Cardiac fibroblast (primary cell): ENCODE measurements at regions not wholly inside any gene's neighbourhood (a gene's known extent, or its start where the extent isn't known, plus 50 kb on each side); places are given as distances from the start of the nearest gene placed in this dataset.
"Not testable (repeated sequence)": the region's sequence is repeated elsewhere in the genome, so short reads cannot be mapped to it uniquely, and the experiment has no call there.

Experiments
- DNase-seq, 2 donors: peaks; one replicate each; pipeline versions ENCODE4 v3.0.0 to v3.0.0-alpha.2; 2010; ENCODE audit warnings: low read depth in 2 of 2
- H3K4me3 ChIP-seq, 2 donors: replicated peaks in 1 of 2; 1 replicate in 1 of 2; 2 replicates in 1 of 2; pipeline ENCODE4 v1.5.1; 2011; ENCODE audit warnings: low read depth in 2 of 2, low read length in 2 of 2, mild to moderate bottlenecking in 2 of 2, moderate library complexity in 1 of 2
- TF ChIP-seq, protein P1 (sequence below): IDR thresholded peaks from one replicate; pipeline ENCODE4 v1.5.1; 2011; ENCODE audit warnings: low read depth, mild to moderate bottlenecking, low read length, inconsistent platforms

DNA sequence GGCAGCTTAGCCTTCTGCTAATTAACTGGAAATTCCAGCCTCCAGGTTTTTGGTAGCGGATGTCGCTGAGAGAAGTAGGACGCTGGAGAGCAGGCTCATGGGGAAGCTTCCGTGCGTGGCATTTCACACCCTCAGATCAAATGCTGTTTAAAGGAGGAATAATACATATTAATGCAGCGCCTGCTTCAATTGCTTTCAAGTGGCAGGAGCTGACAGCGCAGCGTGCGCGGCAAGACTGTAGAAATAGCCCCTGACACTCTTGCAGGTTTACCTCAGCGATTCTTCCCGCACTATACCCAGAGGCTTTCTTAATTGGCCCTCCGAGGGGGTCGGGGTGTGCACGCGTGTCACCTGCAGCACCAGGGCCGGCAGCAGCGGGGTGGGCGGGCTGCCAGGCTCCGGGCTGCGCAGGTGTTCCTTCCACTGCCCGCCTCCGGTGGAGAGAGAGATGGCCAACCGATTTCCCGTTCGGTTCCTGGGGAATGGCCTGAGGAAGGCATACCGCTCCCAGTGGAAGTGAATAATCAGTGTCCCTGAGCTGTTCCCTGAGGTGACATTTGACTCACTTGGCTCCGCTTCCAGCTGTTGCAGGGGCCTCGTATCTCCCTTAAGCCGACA lies 427.9 kb downstream of the KCTD16 start:
- TF ChIP-seq, protein P1, sequence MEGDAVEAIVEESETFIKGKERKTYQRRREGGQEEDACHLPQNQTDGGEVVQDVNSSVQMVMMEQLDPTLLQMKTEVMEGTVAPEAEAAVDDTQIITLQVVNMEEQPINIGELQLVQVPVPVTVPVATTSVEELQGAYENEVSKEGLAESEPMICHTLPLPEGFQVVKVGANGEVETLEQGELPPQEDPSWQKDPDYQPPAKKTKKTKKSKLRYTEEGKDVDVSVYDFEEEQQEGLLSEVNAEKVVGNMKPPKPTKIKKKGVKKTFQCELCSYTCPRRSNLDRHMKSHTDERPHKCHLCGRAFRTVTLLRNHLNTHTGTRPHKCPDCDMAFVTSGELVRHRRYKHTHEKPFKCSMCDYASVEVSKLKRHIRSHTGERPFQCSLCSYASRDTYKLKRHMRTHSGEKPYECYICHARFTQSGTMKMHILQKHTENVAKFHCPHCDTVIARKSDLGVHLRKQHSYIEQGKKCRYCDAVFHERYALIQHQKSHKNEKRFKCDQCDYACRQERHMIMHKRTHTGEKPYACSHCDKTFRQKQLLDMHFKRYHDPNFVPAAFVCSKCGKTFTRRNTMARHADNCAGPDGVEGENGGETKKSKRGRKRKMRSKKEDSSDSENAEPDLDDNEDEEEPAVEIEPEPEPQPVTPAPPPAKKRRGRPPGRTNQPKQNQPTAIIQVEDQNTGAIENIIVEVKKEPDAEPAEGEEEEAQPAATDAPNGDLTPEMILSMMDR, result no peak
- no peak for DNase-seq
- H3K4me3 ChIP-seq, result no peak overlapping the region

DNA sequence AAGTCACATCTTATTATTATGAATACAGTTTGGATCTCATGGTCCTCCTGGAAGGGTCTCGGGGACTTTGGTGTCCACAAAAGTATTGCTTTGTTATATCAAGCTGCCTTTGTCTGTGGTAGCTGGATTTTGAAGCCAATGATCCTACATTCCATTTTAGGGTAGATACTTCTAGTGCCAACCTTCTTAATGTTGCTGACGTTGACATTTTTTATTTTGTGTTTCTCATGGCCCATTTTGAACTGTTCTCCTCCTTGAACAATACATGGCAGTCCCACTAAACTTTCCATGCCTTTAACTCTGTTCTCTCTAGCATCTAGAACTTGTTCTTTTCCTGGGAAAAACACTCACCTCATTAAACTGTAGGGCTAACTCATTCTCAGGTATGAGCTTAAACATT lies 425.8 kb downstream of the KCTD16 start:
- TF ChIP-seq, protein P1, result no peak
- no peak overlapping the region for H3K4me3 ChIP-seq
- DNase-seq, result no peak

DNA sequence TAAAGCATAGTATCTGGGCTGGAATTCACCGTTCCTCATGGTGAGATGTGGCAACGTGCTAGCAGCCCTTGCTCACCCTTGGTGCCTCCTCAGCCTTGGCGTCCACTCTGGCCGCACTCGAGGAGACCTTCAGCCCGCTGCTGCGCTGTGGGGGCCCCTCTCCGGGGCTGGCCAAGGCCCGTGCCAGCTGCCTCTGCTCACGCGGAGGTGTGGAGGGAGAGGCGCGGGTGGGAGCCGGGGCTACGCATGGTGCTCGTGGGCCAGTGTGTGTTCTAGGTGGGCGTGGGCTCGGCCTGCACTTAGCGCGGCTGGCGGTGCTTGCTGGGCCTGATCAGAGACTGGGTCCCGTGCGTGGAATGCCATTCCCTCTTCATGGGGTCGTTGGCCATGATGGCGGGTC lies 424.2 kb downstream of the KCTD16 start:
- DNase-seq, result no peak
- TF ChIP-seq, protein P1, result no peak
- H3K4me3 ChIP-seq, result no peak overlapping the region

DNA sequence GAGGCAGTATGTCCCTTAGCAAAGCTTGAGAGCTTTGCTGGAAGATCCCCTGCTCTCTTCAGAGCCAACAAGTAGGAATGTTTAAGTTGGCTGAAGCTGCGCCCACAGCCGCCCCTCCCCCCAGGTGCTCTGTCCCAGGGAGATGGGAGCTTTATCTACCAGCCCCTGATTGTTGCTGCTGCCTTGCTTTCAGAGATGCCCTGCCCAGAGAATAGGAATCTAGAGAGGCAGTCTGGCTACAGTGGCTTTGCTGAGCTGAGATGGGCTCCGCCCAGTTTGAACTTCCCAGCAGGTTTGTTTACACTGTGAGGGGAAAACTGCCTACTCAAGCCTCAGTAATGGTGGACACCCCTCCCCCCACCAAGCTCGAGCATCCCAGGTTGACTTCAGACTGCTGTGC lies 423.6 kb downstream of the KCTD16 start:
- H3K4me3 ChIP-seq, DNase-seq: not testable (repeated sequence)

DNA sequence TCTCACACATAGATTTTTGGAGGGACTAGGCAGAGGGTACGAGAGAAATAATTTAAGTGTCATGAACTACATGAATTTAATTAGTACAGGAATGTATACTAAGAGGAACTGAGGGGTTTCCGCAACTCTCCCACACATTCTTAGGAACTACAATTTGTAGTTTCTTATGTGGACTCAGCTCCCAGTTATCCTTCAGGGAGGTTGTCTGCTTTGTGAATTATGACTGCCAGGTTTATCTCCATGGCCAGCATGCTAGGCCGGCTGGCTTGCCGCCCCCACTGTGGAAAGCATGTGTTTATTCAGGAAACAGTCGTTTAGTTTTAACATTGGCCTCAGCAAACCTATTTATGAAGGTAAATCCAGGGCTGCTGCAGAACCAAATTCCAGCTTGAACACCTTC lies 415.0 kb downstream of the KCTD16 start:
- TF ChIP-seq, protein P1, result no peak
- no peak for DNase-seq
- no peak overlapping the region for H3K4me3 ChIP-seq

DNA sequence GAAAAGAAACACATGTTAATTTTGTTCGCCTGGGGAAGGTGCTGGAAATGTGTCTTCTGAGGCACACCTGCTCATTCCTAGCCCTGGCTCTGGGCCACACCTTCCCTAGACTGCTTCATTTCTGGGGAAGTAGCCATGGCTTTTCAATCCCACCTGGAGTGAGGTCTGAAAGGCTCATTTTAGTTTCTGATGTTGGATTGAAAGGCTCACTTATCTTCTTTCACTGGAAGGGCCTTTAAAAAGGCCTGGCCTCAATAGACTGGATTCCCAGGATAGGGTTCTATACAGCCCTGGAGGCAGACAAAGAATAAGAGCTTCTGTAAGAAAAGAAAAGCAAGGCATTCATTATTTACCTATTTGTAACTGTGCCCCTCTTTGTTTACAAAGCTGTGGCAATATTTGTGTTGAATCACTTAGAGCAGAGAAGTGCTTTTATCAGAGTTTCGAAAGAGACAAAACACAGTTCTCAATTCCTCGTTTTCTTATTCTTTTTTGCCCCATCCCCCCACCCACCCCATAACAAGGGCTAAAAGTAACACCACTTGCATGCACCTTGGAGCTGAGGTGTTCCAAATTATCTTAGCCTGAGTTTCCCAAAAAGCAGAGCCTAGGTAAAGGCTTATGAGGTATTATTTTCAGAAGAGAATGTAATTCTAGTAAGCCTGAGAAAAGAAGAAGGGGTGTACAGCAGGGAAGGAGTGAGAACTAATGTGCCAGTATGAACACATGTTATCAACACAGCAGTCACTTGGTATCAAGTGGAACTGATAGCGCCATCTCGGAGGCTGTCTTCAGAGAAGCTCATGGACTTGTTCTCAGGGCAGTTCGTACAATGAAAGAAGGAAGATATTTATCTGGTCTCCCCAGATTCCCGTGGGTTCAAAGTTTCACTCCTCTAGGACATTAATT lies 413.1 kb downstream of the KCTD16 start:
- DNase-seq, result no peak
- TF ChIP-seq, protein P1, result no peak
- no peak overlapping the region for H3K4me3 ChIP-seq

DNA sequence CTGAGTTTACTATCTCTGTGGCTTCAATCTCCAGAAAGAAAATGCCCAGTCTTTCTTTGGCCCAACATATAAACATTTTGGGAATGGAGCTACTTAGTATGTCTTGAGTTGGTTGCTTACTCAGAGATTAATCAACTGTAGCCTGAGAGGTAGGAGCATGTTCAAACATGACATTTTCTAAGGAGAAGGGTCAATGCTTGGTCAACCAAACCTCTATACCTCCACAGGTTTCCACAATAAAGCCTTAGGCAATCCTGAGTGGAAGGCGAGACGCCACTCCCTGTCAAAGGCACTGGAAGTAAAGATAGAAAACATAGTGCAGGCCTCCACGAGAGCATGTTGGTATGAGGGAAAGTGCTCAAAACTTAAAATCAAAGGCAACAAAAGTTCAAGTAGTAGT lies 411.4 kb downstream of the KCTD16 start:
- TF ChIP-seq, protein P1, result no peak
- H3K4me3 ChIP-seq, result no peak overlapping the region
- no peak for DNase-seq
